Uterus (tissue), 3 donors: ENCODE measurements at regions not wholly inside any gene's neighbourhood (a gene's known extent, or its start where the extent isn't known, plus 50 kb on each side); places are given as distances from the start of the nearest gene placed in this dataset.
"Not testable (repeated sequence)": the region's sequence is repeated elsewhere in the genome, so short reads cannot be mapped to it uniquely, and the experiment has no call there.

Experiments
- DNase-seq, 2 donors: peaks; one replicate each; pipeline ENCODE4 v3.0.0-alpha.2; 2019 to 2020
- H3K27ac ChIP-seq, 2 donors: fragments of 200-600 bp; sonication (generic); 1 replicate in 1 of 2; 2 replicates in 1 of 2; pipeline ENCODE4 v1.5.1; 2016 to 2018
- H3K27me3 ChIP-seq, 2 donors: fragments of 200-600 bp; sonication (generic); one replicate each; pipeline ENCODE4 v1.5.1; 2018 to 2019; ENCODE audit warnings: control low read depth in 1 of 2
- H3K36me3 ChIP-seq, 2 donors: fragments of 200-600 bp; sonication (generic); one replicate each; pipeline ENCODE4 v1.5.1; 2019; ENCODE audit warnings: control low read depth in 1 of 2
- H3K4me1 ChIP-seq, 2 donors: fragments of 200-600 bp; sonication (generic); one replicate each; pipeline ENCODE4 v1.5.1; 2018 to 2019; ENCODE audit warnings: control low read depth in 1 of 2
- H3K4me3 ChIP-seq, 2 donors: fragments of 200-600 bp; sonication (generic); 1 replicate in 1 of 2; 2 replicates in 1 of 2; pipeline ENCODE4 v1.5.1; 2018 to 2019; ENCODE audit warnings: mild to moderate bottlenecking in 1 of 2
- H3K9me3 ChIP-seq, 2 donors: fragments of 200-600 bp; sonication (generic); one replicate each; pipeline ENCODE4 v1.5.1; 2019; ENCODE audit warnings: control low read depth in 1 of 2
- POLR2A ChIP-seq, 2 donors: fragments of 450-650 bp; IDR thresholded peaks; one replicate each; pipeline ENCODE4 v1.6.1; 2016; ENCODE audit warnings: antibody characterized with exemption in 2 of 2, mild to moderate bottlenecking in 1 of 2, moderate library complexity in 1 of 2
- intact Hi-C: fragments of 100-400 bp; cut with DNase I; formaldehyde crosslinking; loops from one replicate; pipeline ENCODE4 v1.15.1; 2023; ENCODE audit warnings: low total_unique reads
- TF ChIP-seq, protein P1 (sequence below), 4 experiments: fragments of 200-600 bp in 2 of 4; fragments of 450-650 bp in 2 of 4; sonication (generic) in 2 of 4; IDR thresholded peaks; one replicate each; pipeline ENCODE4 v1.5.1; 2016 to 2019; ENCODE audit warnings: antibody characterized with exemption in 4 of 4, mild to moderate bottlenecking in 2 of 4, moderate library complexity in 1 of 4
- donor health status: DM: yes; HTN: yes; CAD: no.

DNA sequence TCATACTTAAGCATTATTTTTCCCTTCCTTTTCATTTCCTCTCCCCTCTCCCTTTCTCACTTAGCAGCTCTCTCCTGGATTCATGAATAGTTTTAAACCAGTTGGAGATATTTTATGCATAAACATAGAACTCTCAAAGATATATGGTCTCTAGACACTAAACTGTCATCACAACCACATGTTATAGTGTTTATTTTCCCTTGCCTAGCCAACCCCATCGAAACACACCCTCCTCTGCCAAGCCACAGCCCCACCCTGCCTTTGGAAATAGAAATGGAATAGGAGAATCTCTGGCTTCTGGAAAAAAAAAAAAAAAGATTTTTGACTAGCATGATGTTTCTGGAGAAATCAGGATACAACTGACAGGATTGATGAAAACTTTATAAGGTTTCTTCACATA lies 64.8 kb upstream of the RBPJ start:
- H3K27ac ChIP-seq: no peak overlapping the region
- no peak overlapping the region for H3K4me3 ChIP-seq
- H3K27me3 ChIP-seq: no peaks in the 10 kb centered on the region
- intact Hi-C loops: no loop called here
- H3K9me3 ChIP-seq: no peaks in the 10 kb centered on the region
- no peaks in the 10 kb centered on the region for H3K4me1 ChIP-seq
- no peak for DNase-seq
- H3K36me3 ChIP-seq: no peaks in the 10 kb centered on the region
- TF ChIP-seq POLR2A (IDR thresholded peaks at IDR 0.05): no peak
- TF ChIP-seq, protein P1, sequence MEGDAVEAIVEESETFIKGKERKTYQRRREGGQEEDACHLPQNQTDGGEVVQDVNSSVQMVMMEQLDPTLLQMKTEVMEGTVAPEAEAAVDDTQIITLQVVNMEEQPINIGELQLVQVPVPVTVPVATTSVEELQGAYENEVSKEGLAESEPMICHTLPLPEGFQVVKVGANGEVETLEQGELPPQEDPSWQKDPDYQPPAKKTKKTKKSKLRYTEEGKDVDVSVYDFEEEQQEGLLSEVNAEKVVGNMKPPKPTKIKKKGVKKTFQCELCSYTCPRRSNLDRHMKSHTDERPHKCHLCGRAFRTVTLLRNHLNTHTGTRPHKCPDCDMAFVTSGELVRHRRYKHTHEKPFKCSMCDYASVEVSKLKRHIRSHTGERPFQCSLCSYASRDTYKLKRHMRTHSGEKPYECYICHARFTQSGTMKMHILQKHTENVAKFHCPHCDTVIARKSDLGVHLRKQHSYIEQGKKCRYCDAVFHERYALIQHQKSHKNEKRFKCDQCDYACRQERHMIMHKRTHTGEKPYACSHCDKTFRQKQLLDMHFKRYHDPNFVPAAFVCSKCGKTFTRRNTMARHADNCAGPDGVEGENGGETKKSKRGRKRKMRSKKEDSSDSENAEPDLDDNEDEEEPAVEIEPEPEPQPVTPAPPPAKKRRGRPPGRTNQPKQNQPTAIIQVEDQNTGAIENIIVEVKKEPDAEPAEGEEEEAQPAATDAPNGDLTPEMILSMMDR (IDR thresholded peaks at IDR 0.05): no peak

DNA sequence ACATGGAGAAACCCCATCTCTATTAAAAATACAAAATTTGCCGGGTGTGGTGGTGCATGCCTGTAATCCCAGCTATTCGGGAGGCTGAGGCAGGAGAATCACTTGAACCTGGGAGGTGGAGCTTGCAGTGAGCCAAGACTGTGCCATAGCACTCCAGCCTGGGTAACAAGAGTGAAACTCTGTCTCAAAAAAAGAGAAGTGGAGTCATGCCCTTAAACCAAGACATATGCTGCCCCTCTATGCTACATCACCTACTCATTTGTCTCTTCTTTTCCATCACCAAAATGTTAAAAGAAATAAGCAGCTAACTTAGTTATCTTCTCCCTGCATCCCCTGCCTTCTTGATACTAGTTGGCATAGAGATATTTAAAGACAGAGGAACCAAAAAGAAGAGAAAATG lies 63.4 kb upstream of the RBPJ start:
- H3K36me3 ChIP-seq, H3K27ac ChIP-seq, H3K4me1 ChIP-seq, H3K9me3 ChIP-seq, H3K27me3 ChIP-seq, DNase-seq, H3K4me3 ChIP-seq, intact Hi-C loops: not testable (repeated sequence)

DNA sequence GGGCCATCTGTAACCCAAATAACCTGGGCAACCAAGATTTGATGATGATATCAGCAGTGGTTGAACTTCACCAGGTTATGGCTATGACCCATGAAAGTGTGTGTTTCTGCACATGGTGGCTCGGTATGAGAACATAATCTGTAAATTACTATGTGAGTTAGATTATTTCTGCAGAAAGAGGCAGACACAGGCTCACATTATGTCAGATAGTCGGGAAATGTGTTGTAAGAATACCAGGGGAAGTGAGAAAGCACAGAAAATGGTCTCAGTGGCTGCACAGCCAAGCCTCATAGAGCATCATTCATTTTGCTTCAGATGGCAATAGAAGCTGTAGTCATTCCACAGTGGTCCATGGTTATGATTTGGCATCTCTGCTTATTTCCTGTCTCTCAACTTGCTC lies 63.0 kb upstream of the RBPJ start:
- H3K4me3 ChIP-seq: no peak overlapping the region
- H3K4me1 ChIP-seq: no peaks in the 10 kb centered on the region
- TF ChIP-seq, protein P1 (IDR thresholded peaks at IDR 0.05): no peak
- no peak for TF ChIP-seq POLR2A (IDR thresholded peaks at IDR 0.05)
- intact Hi-C loops: no loop called here
- no peaks in the 10 kb centered on the region for H3K27me3 ChIP-seq
- no peaks in the 10 kb centered on the region for H3K9me3 ChIP-seq
- H3K36me3 ChIP-seq: no peaks in the 10 kb centered on the region
- no peak overlapping the region for H3K27ac ChIP-seq
- no peak for DNase-seq

DNA sequence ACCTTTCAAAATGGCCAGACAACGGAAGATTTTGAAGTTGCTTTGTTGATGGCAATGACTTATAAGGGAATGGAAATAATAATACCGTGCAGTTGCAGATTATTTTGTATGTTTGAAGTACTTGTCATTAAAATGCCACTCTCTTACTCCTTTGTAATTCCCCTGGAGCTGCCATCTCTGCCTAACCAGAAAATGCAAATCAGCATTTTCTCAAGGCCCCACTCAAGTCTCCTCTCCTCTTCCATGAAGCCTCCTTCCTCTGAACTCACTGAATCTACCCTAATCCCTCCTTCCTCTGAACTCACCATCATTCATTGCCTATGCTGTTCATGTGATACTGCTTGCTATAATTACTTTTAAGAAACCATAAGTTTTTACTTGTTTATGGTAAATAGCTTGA lies 60.2 kb upstream of the RBPJ start:
- Histone ChIP-seq H3K9me3 (no peaks in the 10 kb centered on the region), H3K36me3 (no peaks in the 10 kb centered on the region), H3K4me1 (no peaks in the 10 kb centered on the region), H3K4me3 (no peak overlapping the region), H3K27ac (no peak overlapping the region), H3K27me3 (no peaks in the 10 kb centered on the region)
- intact Hi-C loops: no loop called here
- no peak for TF ChIP-seq POLR2A (IDR thresholded peaks at IDR 0.05)
- TF ChIP-seq, protein P1 (IDR thresholded peaks at IDR 0.05): no peak
- no peak for DNase-seq

DNA sequence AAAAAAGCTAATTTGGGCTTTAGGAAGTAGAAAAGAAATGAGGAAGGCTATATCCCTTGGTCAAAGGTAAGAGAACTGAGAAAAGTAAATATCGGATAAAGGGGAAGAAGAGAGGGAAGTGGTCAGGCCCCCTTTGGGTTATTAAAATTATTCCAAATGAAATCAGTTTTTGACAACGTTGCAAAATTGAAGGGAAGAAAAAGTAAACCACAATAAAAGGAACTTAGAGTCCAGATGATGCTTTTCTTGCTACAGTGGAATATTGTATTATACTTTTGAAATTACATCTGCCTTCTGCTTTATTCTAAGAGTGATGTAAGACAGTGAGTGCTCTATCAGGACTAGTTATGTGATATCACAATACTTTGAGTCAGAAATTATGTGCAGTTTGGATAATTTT lies 59.4 kb upstream of the RBPJ start:
- DNase-seq: no peak
- H3K36me3 ChIP-seq: no peaks in the 10 kb centered on the region
- no peak overlapping the region for H3K27ac ChIP-seq
- H3K4me1 ChIP-seq: peaks cover 0 to 6% of the 10 kb centered on the region in 2 donors
- intact Hi-C loops: no loop called here
- no peaks in the 10 kb centered on the region for H3K27me3 ChIP-seq
- TF ChIP-seq, protein P1 (IDR thresholded peaks at IDR 0.05): no peak
- no peak for TF ChIP-seq POLR2A (IDR thresholded peaks at IDR 0.05)
- no peaks in the 10 kb centered on the region for H3K9me3 ChIP-seq
- H3K4me3 ChIP-seq: no peak overlapping the region

DNA sequence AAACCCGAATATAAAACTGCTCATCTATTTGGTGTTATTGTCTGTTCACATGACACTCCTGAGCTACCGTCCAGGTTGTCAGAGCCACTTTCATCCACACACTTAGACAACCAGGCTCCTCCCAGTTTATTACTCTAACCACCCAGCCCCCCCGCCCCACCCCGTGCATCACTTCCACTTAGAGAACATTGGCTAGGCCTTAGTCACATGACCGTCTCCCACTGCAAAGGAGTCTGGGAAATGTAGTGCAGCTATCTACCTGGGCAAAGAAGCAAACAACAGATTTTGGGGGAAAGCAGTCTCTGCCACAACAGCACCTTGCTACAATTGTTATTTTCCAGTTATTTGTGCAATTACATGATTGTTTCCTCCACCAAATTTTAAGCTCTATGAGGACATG lies 57.6 kb upstream of the RBPJ start:
- DNase-seq: no peak
- Histone ChIP-seq H3K36me3 (no peaks in the 10 kb centered on the region), H3K9me3 (no peaks in the 10 kb centered on the region), H3K4me1 (peaks cover 0 to 11% of the 10 kb centered on the region in 2 donors), H3K27me3 (no peaks in the 10 kb centered on the region), H3K4me3 (no peak overlapping the region), H3K27ac (no peak overlapping the region)
- intact Hi-C loops: no loop called here
- TF ChIP-seq, protein P1 (IDR thresholded peaks at IDR 0.05): no peak
- no peak for TF ChIP-seq POLR2A (IDR thresholded peaks at IDR 0.05)
